Embryonic facial prominence (tissue), 1 donor: ENCODE measurements at regions not wholly inside any gene's neighbourhood (a gene's known extent, or its start where the extent isn't known, plus 50 kb on each side); places are given as distances from the start of the nearest gene placed in this dataset.
"Not testable (repeated sequence)": the region's sequence is repeated elsewhere in the genome, so short reads cannot be mapped to it uniquely, and the experiment has no call there.

Experiments used
- DNase-seq: peaks from one replicate; pipeline ENCODE4 v3.0.0-alpha.2; 2016; ENCODE audit errors: extremely low spot score

GRCh38 chr1:198934426-198934825, 295.6 kb downstream of the PTPRC start:
- DNase-seq: no peak

GRCh38 chr1:198934901-198935305, 296.1 kb downstream of the PTPRC start:
- DNase-seq: no peak

- DNase-seq: peak; percentile 83
Observed at GRCh38 chr1:198935306-198935921, 296.6 kb downstream of the PTPRC start.

- no peak for DNase-seq
Observed at GRCh38 chr1:198936371-198937083, 297.7 kb downstream of the PTPRC start.

- peak; percentile 85 for DNase-seq
Observed at GRCh38 chr1:198937231-198938031, 298.6 kb downstream of the PTPRC start.

- no peak for DNase-seq
Observed at GRCh38 chr1:198939286-198939685, 300.4 kb downstream of the PTPRC start.

GRCh38 chr1:198939956-198940355, 301.1 kb downstream of the PTPRC start:
- DNase-seq: no peak

GRCh38 chr1:198942466-198942865, 303.6 kb downstream of the PTPRC start:
- no peak for DNase-seq

GRCh38 chr1:198943484-198944187, 304.8 kb downstream of the PTPRC start:
- DNase-seq: no peak

GRCh38 chr1:198947456-198947855, 308.6 kb downstream of the PTPRC start:
- no peak for DNase-seq

GRCh38 chr1:198948895-198949659, 310.2 kb downstream of the PTPRC start:
- DNase-seq: no peak

- DNase-seq: no peak
Observed at GRCh38 chr1:198950036-198950435, 311.2 kb downstream of the PTPRC start.

GRCh38 chr1:198955085-198955484, 316.2 kb downstream of the PTPRC start:
- DNase-seq: no peak

GRCh38 chr1:198957044-198957443, 318.2 kb downstream of the PTPRC start:
- DNase-seq: no peak

GRCh38 chr1:198959032-198959431, 320.2 kb downstream of the PTPRC start:
- no peak for DNase-seq

GRCh38 chr1:198959676-198960075, 320.8 kb downstream of the PTPRC start:
- no peak for DNase-seq

- not testable (repeated sequence) for DNase-seq
Observed at GRCh38 chr1:198963796-198964195, 325.0 kb downstream of the PTPRC start.

- no peak for DNase-seq
Observed at GRCh38 chr1:198966519-198966918, 327.7 kb downstream of the PTPRC start.

- no peak for DNase-seq
Observed at GRCh38 chr1:198967566-198967965, 328.7 kb downstream of the PTPRC start.

GRCh38 chr1:198968866-198969265, 330.0 kb downstream of the PTPRC start:
- no peak for DNase-seq

GRCh38 chr1:198969981-198970380, 331.1 kb downstream of the PTPRC start:
- DNase-seq: no peak
